K562 (cell line): ENCODE measurements at regions not wholly inside any gene's neighbourhood (a gene's known extent, or its start where the extent isn't known, plus 50 kb on each side); places are given as distances from the start of the nearest gene placed in this dataset.

ENCODE experiments used
- ATAC-seq: fragments of 200-7000 bp; cut with Tn5 transposase; 3 replicates; pipeline ENCODE4 v1.9.1; 2020; ENCODE audit warnings: moderate library complexity
- BruUV-seq: library from RNA; stranded (reverse); fragments of 400-500 nt; replicated peaks from 2 replicates; lab custom pipeline; 2021; lab: Mats Ljungman, UMichigan
- CTCF ChIA-PET: fragments of 300-600 bp; formaldehyde crosslinking; extraction: SDS; loops from one replicate; lab custom pipeline; 2021; ENCODE audit warnings: low intra/inter-chr PET ratio; lab: Yijun Ruan, JAX
- POLR2A ChIA-PET: fragments of 300-600, 350-650 bp; sonication (Branson Sonifier 250); formaldehyde crosslinking; extraction: SDS; loops from one replicate; lab custom pipeline; 2021; ENCODE audit warnings: antibody characterized with exemption, inconsistent platforms; lab: Yijun Ruan, JAX
- DNase-seq, 4 experiments: peaks; one replicate each; pipeline versions ENCODE4 v3.0.0 to v3.0.0-alpha.2; 2011 to 2018; ENCODE audit warnings: low spot score in 3 of 4, mixed read lengths in 3 of 4; ENCODE audit errors: extremely low read depth in 1 of 4
- FAIRE-seq: peaks from 2 replicates; lab custom pipeline; 2011; peaks lifted over from hg19 to GRCh38; lab: Jason Lieb, UNC
- H2AFZ ChIP-seq: 2 replicates; pipeline ENCODE4 v1.6.0; 2011; ENCODE audit warnings: low read depth, low read length, control low read depth, inconsistent platforms
- H3K27ac ChIP-seq: fragments of 200-600 bp; 3 replicates; pipeline ENCODE4 v1.8.0; 2011; ENCODE audit warnings: low read depth, mild to moderate bottlenecking, control low read depth, inconsistent platforms, low read length, moderate library complexity, mixed read lengths; ENCODE audit errors: extremely low read depth
- H3K27me3 ChIP-seq, 2 experiments: fragments of 300-600 bp in 1 of 2; 2 replicates in 1 of 2; 3 replicates in 1 of 2; pipeline versions ENCODE4 v1.6.0 to v1.8.0; 2011; ENCODE audit warnings: inconsistent platforms in 2 of 2, low read length in 2 of 2, mild to moderate bottlenecking in 1 of 2, mixed read lengths in 1 of 2, moderate library complexity in 1 of 2; ENCODE audit not compliant: control insufficient read depth in 2 of 2, insufficient read depth in 2 of 2
- H3K36me3 ChIP-seq: fragments of 300-600 bp; 3 replicates; pipeline ENCODE4 v1.8.0; 2011; ENCODE audit warnings: mild to moderate bottlenecking, low read length, inconsistent platforms; ENCODE audit not compliant: control insufficient read depth, insufficient read depth
- H3K4me1 ChIP-seq, 2 experiments: fragments of 200-600 bp in 1 of 2; replicated peaks in 1 of 2; 2 replicates in 1 of 2; 3 replicates in 1 of 2; pipeline versions ENCODE4 v1.5.1 to v1.8.0; 2011; ENCODE audit warnings: inconsistent platforms in 2 of 2, low read length in 2 of 2, mild to moderate bottlenecking in 1 of 2, mixed read lengths in 1 of 2, moderate library complexity in 1 of 2; ENCODE audit not compliant: control insufficient read depth in 2 of 2, insufficient read depth in 2 of 2
- H3K4me2 ChIP-seq: 2 replicates; pipeline ENCODE4 v1.6.1; 2011; ENCODE audit warnings: low read length, control low read depth, inconsistent platforms, mixed read lengths; ENCODE audit not compliant: insufficient read depth
- H3K4me3 ChIP-seq: fragments of 200-600 bp; sonication (generic), shearing (Covaris generic); 2 replicates; pipeline ENCODE4 v1.5.1; 2016; ENCODE audit warnings: control low read depth, inconsistent platforms
- H3K79me2 ChIP-seq: fragments of 200-600 bp; 3 replicates; pipeline ENCODE4 v1.8.0; 2011; ENCODE audit warnings: low read length, inconsistent platforms; ENCODE audit not compliant: control insufficient read depth, insufficient read depth
- H3K9ac ChIP-seq, 2 experiments: 2 replicates each; pipeline versions ENCODE4 v1.6.0 to v1.6.1; 2011; ENCODE audit warnings: low read depth in 2 of 2, low read length in 2 of 2, control low read depth in 1 of 2, inconsistent platforms in 1 of 2, mild to moderate bottlenecking in 1 of 2, mixed read lengths in 1 of 2; ENCODE audit not compliant: insufficient read depth in 1 of 2
- H3K9me1 ChIP-seq: one replicate; pipeline ENCODE4 v1.6.0; 2011; ENCODE audit warnings: inconsistent platforms, mild to moderate bottlenecking, low read length, moderate library complexity; ENCODE audit not compliant: control insufficient read depth, insufficient read depth
- H3K9me3 ChIP-seq: replicated peaks from 2 replicates; pipeline ENCODE4 v1.5.1; 2011; ENCODE audit warnings: low read depth, low read length, inconsistent platforms; ENCODE audit not compliant: control insufficient read depth, insufficient read depth
- H4K20me1 ChIP-seq: replicated peaks from 2 replicates; pipeline ENCODE4 v1.6.1; 2011; ENCODE audit warnings: low read length, inconsistent platforms, mixed read lengths; ENCODE audit not compliant: control insufficient read depth, insufficient read depth
- ATF1 ChIP-seq, 2 experiments: fragments of 450-650 bp in 1 of 2; IDR thresholded peaks; 2 replicates each; pipeline ENCODE4 v1.6.1; 2016; ENCODE audit warnings: missing compliant biosample characterization in 1 of 2, missing genetic modification characterization in 1 of 2
- BCLAF1 ChIP-seq, 2 experiments: fragments of 450-650 bp in 1 of 2; IDR thresholded peaks; 2 replicates each; pipeline ENCODE4 v1.6.1; 2011 to 2017; ENCODE audit warnings: low read depth in 2 of 2, antibody characterized with exemption in 1 of 2, borderline replicate concordance in 1 of 2, low read length in 1 of 2, mild to moderate bottlenecking in 1 of 2, mixed read lengths in 1 of 2; ENCODE audit not compliant: control insufficient read depth in 1 of 2
- CBX2 ChIP-seq: fragments of 200-600 bp; sonication (generic); IDR thresholded peaks from one replicate; pipeline ENCODE4 v1.6.1; 2012; ENCODE audit warnings: mild to moderate bottlenecking, low read length, inconsistent platforms; ENCODE audit not compliant: insufficient read depth, poor library complexity, severe bottlenecking
- ETV1 ChIP-seq: fragments of 450-650 bp; conservative IDR thresholded peaks from 2 replicates; pipeline ENCODE4 v1.6.1; 2016; ENCODE audit warnings: missing genetic modification characterization, control low read depth, low read depth, missing compliant biosample characterization
- HDGF ChIP-seq: fragments of 450-650 bp; IDR thresholded peaks from 2 replicates; pipeline ENCODE4 v1.6.1; 2016
- OTX1 ChIP-seq: fragments of 450-650 bp; formaldehyde crosslinking; IDR thresholded peaks from 2 replicates; pipeline ENCODE4 v1.4.0; 2022; ENCODE audit warnings: mild to moderate bottlenecking
- TGIF2 ChIP-seq: sonication (generic); formaldehyde crosslinking; IDR thresholded peaks from 2 replicates; pipeline ENCODE4 v1.8.1; 2022; ENCODE audit warnings: mild to moderate bottlenecking, missing genetic modification reagents, moderate library complexity
- ZNF197 ChIP-seq: fragments of 200-800 bp; sonication (Bioruptor generic); IDR thresholded peaks from 2 replicates; pipeline ENCODE4 v1.6.1; 2016; ENCODE audit warnings: low read depth, missing genetic modification characterization, missing compliant biosample characterization
- ZNF224 ChIP-seq: sonication (generic); formaldehyde crosslinking; IDR thresholded peaks from 2 replicates; pipeline ENCODE4 v1.8.0; 2022; ENCODE audit warnings: mild to moderate bottlenecking, missing genetic modification reagents
- WGBS: fragments of 100-300 bp; shearing (Covaris generic); methylation state at CpG from one replicate; pipeline ENCODE4 v1.1.6; 2016; ENCODE audit warnings: low coverage, mixed read lengths; ENCODE audit not compliant: insufficient coverage; ENCODE audit errors: missing lambda C conversion rate; 5-methylcytosine and 5-hydroxymethylcytosine counted together
- in situ Hi-C: fragments of 300-500 bp; cut with MboI; formaldehyde crosslinking; loops from 4 replicates; pipeline ENCODE4 v1.15.0; 2018; ENCODE audit warnings: inconsistent platforms, mixed read lengths
- intact Hi-C: fragments of 100-400 bp; cut with micrococcal nuclease; formaldehyde crosslinking; loops from 2 replicates; pipeline ENCODE4 v1.14.2; 2022

DNA sequence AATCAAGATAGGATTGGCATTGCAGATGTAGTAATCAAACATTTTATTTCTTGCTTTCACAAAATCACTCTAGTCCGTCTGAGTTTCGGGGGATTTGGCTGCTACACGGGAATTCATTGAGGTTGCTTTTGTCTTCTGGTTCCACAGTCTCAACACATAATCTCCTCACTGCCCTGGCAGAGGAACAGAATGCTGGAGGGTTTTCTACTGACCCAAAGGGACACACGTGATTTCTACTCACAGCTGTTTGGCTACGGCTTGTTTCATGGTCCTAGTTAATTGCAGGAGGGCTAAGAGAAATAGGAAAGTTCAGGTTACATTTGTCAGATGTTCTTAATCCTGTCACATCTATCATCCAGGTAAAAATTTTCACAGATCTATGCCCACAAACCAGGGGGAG, 1811.6 kb downstream of the ARAP2 start:
- Histone ChIP-seq H3K9ac (no peak overlapping the region), H3K9me3 (no peaks in the 10 kb centered on the region), H3K27ac (no peak overlapping the region), H3K79me2 (no peaks in the 10 kb centered on the region), H3K4me2 (no peak overlapping the region), H3K27me3 (no peaks in the 10 kb centered on the region), H3K4me1 (no peaks in the 10 kb centered on the region), H3K9me1 (no peaks in the 10 kb centered on the region), H3K36me3 (no peaks in the 10 kb centered on the region), H4K20me1 (no peaks in the 10 kb centered on the region), H3K4me3 (no peak overlapping the region), H2AFZ (no peak overlapping the region)
- 0% methylated on average over 5 of the region's 5 CpGs for WGBS
- in situ Hi-C loops: no loop called here
- no TSS peak for BruUV-seq
- CTCF ChIA-PET: no interaction called here
- POLR2A ChIA-PET: no interaction called here
- DNase-seq (no peak), FAIRE-seq (no peak), ATAC-seq (no peak)
- intact Hi-C loops: no loop called here
- no peak for TF ChIP-seq ZNF197 (CRISPR knock-in tag)
- TF ChIP-seq BCLAF1 (IDR thresholded peaks at IDR 0.05; ENCODE audit: borderline replicate concordance in 1 of 2, control insufficient read depth in 1 of 2, low read depth in 2 of 2, low read length in 1 of 2): no peak
- TF ChIP-seq ZNF224 (CRISPR knock-in tag): no peak
- TF ChIP-seq TGIF2 (CRISPR knock-in tag): no peak
- no peak for TF ChIP-seq OTX1 (CRISPR knock-in tag)
- TF ChIP-seq ETV1 (tag): no peak
- TF ChIP-seq CBX2: no peak
- no peak for TF ChIP-seq HDGF
- TF ChIP-seq ATF1 (CRISPR knock-in tag; IDR thresholded peaks at IDR 0.05): no peak
- no peak for TF ChIP-seq ATF1 (tag; IDR thresholded peaks at IDR 0.05)
